GM23338 (cell line): ENCODE measurements at regions not wholly inside any gene's neighbourhood (a gene's known extent, or its start where the extent isn't known, plus 50 kb on each side); places are given as distances from the start of the nearest gene placed in this dataset.

Source experiments
- ATAC-seq: fragments of 200-7000 bp; cut with Tn5 transposase; 3 replicates; pipeline ENCODE4 v1.9.1; 2020
- DNase-seq: peaks from one replicate; pipeline ENCODE4 v3.0.0-alpha.2; 2015; ENCODE audit warnings: low spot score
- H2AFZ ChIP-seq: fragments of 200-600 bp; sonication (generic); 2 replicates; pipeline ENCODE4 v1.8.0; 2016; ENCODE audit warnings: antibody characterized with exemption, mild to moderate bottlenecking, moderate library complexity
- H3F3A ChIP-seq: fragments of 200-600 bp; sonication (generic); replicated peaks from 2 replicates; pipeline ENCODE4 v1.8.0; 2017; ENCODE audit warnings: antibody characterized with exemption, mixed run types, low read depth
- H3K27ac ChIP-seq: fragments of 200-600 bp; sonication (generic); 2 replicates; pipeline ENCODE4 v1.6.1; 2016; ENCODE audit warnings: low read depth
- H3K27me3 ChIP-seq: fragments of 200-600 bp; sonication (generic); 2 replicates; pipeline ENCODE4 v1.8.0; 2016; ENCODE audit warnings: mild to moderate bottlenecking, mixed run types, moderate library complexity; ENCODE audit not compliant: insufficient read depth
- H3K36me3 ChIP-seq: fragments of 200-600 bp; sonication (generic); 2 replicates; pipeline ENCODE4 v1.8.0; 2016; ENCODE audit warnings: mild to moderate bottlenecking; ENCODE audit not compliant: insufficient read depth
- H3K4me1 ChIP-seq: fragments of 200-600 bp; sonication (generic); 2 replicates; pipeline ENCODE4 v1.8.0; 2016; ENCODE audit warnings: mild to moderate bottlenecking, moderate library complexity; ENCODE audit not compliant: insufficient read depth
- H3K4me2 ChIP-seq: fragments of 200-600 bp; sonication (generic); 2 replicates; pipeline ENCODE4 v1.7.1; 2017; ENCODE audit warnings: mixed run types
- H3K4me3 ChIP-seq: fragments of 200-600 bp; sonication (generic); 2 replicates; pipeline ENCODE4 v1.6.1; 2016; ENCODE audit warnings: mixed run types
- H3K79me2 ChIP-seq: fragments of 200-600 bp; sonication (generic); replicated peaks from 2 replicates; pipeline ENCODE4 v1.8.0; 2017; ENCODE audit warnings: mild to moderate bottlenecking; ENCODE audit not compliant: insufficient read depth
- H3K9me2 ChIP-seq: fragments of 200-600 bp; sonication (generic); 2 replicates; pipeline ENCODE4 v1.8.0; 2017; ENCODE audit not compliant: insufficient read depth
- H4K20me1 ChIP-seq: fragments of 200-600 bp; sonication (generic); replicated peaks from 2 replicates; pipeline ENCODE4 v1.8.0; 2017; ENCODE audit warnings: mild to moderate bottlenecking; ENCODE audit not compliant: insufficient read depth
- H3K27ac Mint-ChIP-seq: 2 replicates; pipeline ENCODE4 v1.8.0; 2020; ENCODE audit warnings: inconsistent platforms, mild to moderate bottlenecking, moderate library complexity, mixed read lengths
- H3K27me3 Mint-ChIP-seq: 3 replicates; pipeline ENCODE4 v1.8.0; 2022; ENCODE audit warnings: low read depth, mild to moderate bottlenecking, moderate library complexity, mixed read lengths, inconsistent platforms; ENCODE audit not compliant: insufficient read depth, poor library complexity
- H3K36me3 Mint-ChIP-seq: 3 replicates; pipeline ENCODE4 v1.8.0; 2021; ENCODE audit warnings: low read depth, mild to moderate bottlenecking, inconsistent platforms, moderate library complexity, mixed read lengths
- H3K4me1 Mint-ChIP-seq: 3 replicates; pipeline ENCODE4 v1.8.0; 2020; ENCODE audit warnings: mild to moderate bottlenecking, inconsistent platforms, mixed read lengths
- H3K4me3 Mint-ChIP-seq: 3 replicates; pipeline ENCODE4 v1.8.0; 2021; ENCODE audit warnings: moderate library complexity, mild to moderate bottlenecking, inconsistent platforms, mixed read lengths
- H3K9me3 Mint-ChIP-seq: 3 replicates; pipeline ENCODE4 v1.8.0; 2020; ENCODE audit warnings: moderate library complexity, mild to moderate bottlenecking, inconsistent platforms, mixed read lengths
- CREB1 ChIP-seq: fragments of 250-450 bp; sonication (Bioruptor Pico); IDR thresholded peaks from 2 replicates; pipeline ENCODE4 v1.5.0; 2020; ENCODE audit warnings: low read depth, mild to moderate bottlenecking, moderate library complexity
- CTCF ChIP-seq, 2 experiments: fragments of 200-600 bp in 1 of 2; sonication (generic) in 1 of 2; conservative IDR thresholded peaks; 2 replicates each; pipeline versions ENCODE4 v1.5.1 to v1.6.1; 2016 to 2017; ENCODE audit warnings: antibody characterized with exemption in 2 of 2, low read depth in 2 of 2, mild to moderate bottlenecking in 2 of 2, moderate library complexity in 1 of 2
- ETS1 ChIP-seq: IDR thresholded peaks from 2 replicates; pipeline ENCODE4 v1.6.1; 2016; ENCODE audit warnings: antibody characterized with exemption
- EZH2 ChIP-seq: fragments of 200-600 bp; sonication (generic); IDR thresholded peaks from one replicate; pipeline ENCODE4 v1.8.0; 2017; ENCODE audit warnings: antibody characterized with exemption, mild to moderate bottlenecking, low read depth; ENCODE audit not compliant: unreplicated experiment
- EZH2phosphoT487 ChIP-seq: fragments of 200-600 bp; sonication (generic); IDR thresholded peaks from one replicate; pipeline ENCODE4 v1.8.1; 2018; ENCODE audit warnings: antibody characterized with exemption; ENCODE audit not compliant: unreplicated experiment
- JUNB ChIP-seq: IDR thresholded peaks from one replicate; pipeline ENCODE4 v1.6.1; 2016; ENCODE audit warnings: antibody characterized with exemption; ENCODE audit not compliant: unreplicated experiment
- NANOG ChIP-seq: IDR thresholded peaks from 2 replicates; pipeline ENCODE4 v1.6.1; 2016; ENCODE audit warnings: antibody characterized with exemption, borderline replicate concordance
- POLR2AphosphoS5 ChIP-seq: IDR thresholded peaks from 2 replicates; pipeline ENCODE4 v1.6.1; 2016; ENCODE audit warnings: antibody characterized with exemption, low read depth
- REST ChIP-seq: IDR thresholded peaks from one replicate; pipeline ENCODE4 v1.6.1; 2018; ENCODE audit warnings: antibody characterized with exemption; ENCODE audit not compliant: unreplicated experiment
- STAT1 ChIP-seq: IDR thresholded peaks from one replicate; pipeline ENCODE4 v1.6.1; 2016; ENCODE audit warnings: antibody characterized with exemption; ENCODE audit not compliant: unreplicated experiment
- ZNF114 ChIP-seq: fragments of 250-450 bp; sonication (Bioruptor Pico); IDR thresholded peaks from 2 replicates; pipeline ENCODE4 v1.5.0; 2020; ENCODE audit warnings: mild to moderate bottlenecking, moderate library complexity
- ZNF331 ChIP-seq: fragments of 250-450 bp; sonication (Bioruptor Pico); IDR thresholded peaks from 2 replicates; pipeline ENCODE4 v1.5.0; 2020; ENCODE audit warnings: low read depth, mild to moderate bottlenecking, moderate library complexity
- TF ChIP-seq, protein P1 (sequence below): fragments of 250-450 bp; sonication (Bioruptor Pico); IDR thresholded peaks from 2 replicates; pipeline ENCODE4 v1.5.0; 2020; ENCODE audit warnings: mild to moderate bottlenecking, moderate library complexity

DNA sequence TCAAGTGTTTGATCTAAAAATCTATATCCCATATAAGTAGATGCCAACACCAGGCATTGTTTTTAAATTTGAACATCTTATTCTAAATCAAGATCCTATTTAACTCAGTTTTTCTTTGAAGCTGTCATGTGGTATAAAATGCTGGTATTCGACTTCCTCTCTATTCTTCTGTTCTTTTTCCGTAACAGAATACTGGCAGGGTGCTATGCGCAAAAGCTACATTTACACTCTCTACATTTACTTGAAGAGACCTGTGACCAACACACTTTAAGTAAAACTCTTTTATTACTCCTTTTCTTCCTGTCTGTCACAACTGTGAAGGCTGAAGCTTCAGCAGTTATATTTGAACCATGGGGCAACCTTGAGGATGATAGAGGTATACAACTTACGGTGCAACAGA, 612.8 kb downstream of the C4orf33 start:
- Mint-ChIP-seq H3K4me1 (peaks cover 24% of the 10 kb centered on the region), H3K27ac (peak overlapping the region; percentile 61; the same call in 1 of the 2 replicates), H3K9me3 (no peaks in the 10 kb centered on the region; the same call in 2 of the 3 replicates), H3K4me3 (no peak overlapping the region), H3K36me3 (no peaks in the 10 kb centered on the region), H3K27me3 (no peaks in the 10 kb centered on the region)
- H3K4me1 ChIP-seq: peaks cover 25% of the 10 kb centered on the region
- no peaks in the 10 kb centered on the region for H3K36me3 ChIP-seq
- no peak overlapping the region for H3K4me3 ChIP-seq
- no peaks in the 10 kb centered on the region for H3F3A ChIP-seq
- 0 out of 2 replicates have a peak overlapping the region, but pooled peaks have one; percentile 19 for H2AFZ ChIP-seq
- no peaks in the 10 kb centered on the region for H3K27me3 ChIP-seq
- DNase-seq (peak; percentile 22), ATAC-seq (peak; percentile 31; the same call in 2 of the 3 replicates)
- TF ChIP-seq JUNB (no peak), EZH2 (no peak), REST (no peak), ETS1 (no peak), ZNF114 (no peak), ZNF331 (CRISPR knock-in tag) (no peak), CREB1 (CRISPR knock-in tag) (no peak), NANOG (no peak), EZH2phosphoT487 (no peak), POLR2AphosphoS5 (no peak), STAT1 (no peak), CTCF (conservative IDR thresholded peaks at IDR 0.05; ENCODE audit: low read depth in 2 of 2) (no peak)
- TF ChIP-seq, protein P1, sequence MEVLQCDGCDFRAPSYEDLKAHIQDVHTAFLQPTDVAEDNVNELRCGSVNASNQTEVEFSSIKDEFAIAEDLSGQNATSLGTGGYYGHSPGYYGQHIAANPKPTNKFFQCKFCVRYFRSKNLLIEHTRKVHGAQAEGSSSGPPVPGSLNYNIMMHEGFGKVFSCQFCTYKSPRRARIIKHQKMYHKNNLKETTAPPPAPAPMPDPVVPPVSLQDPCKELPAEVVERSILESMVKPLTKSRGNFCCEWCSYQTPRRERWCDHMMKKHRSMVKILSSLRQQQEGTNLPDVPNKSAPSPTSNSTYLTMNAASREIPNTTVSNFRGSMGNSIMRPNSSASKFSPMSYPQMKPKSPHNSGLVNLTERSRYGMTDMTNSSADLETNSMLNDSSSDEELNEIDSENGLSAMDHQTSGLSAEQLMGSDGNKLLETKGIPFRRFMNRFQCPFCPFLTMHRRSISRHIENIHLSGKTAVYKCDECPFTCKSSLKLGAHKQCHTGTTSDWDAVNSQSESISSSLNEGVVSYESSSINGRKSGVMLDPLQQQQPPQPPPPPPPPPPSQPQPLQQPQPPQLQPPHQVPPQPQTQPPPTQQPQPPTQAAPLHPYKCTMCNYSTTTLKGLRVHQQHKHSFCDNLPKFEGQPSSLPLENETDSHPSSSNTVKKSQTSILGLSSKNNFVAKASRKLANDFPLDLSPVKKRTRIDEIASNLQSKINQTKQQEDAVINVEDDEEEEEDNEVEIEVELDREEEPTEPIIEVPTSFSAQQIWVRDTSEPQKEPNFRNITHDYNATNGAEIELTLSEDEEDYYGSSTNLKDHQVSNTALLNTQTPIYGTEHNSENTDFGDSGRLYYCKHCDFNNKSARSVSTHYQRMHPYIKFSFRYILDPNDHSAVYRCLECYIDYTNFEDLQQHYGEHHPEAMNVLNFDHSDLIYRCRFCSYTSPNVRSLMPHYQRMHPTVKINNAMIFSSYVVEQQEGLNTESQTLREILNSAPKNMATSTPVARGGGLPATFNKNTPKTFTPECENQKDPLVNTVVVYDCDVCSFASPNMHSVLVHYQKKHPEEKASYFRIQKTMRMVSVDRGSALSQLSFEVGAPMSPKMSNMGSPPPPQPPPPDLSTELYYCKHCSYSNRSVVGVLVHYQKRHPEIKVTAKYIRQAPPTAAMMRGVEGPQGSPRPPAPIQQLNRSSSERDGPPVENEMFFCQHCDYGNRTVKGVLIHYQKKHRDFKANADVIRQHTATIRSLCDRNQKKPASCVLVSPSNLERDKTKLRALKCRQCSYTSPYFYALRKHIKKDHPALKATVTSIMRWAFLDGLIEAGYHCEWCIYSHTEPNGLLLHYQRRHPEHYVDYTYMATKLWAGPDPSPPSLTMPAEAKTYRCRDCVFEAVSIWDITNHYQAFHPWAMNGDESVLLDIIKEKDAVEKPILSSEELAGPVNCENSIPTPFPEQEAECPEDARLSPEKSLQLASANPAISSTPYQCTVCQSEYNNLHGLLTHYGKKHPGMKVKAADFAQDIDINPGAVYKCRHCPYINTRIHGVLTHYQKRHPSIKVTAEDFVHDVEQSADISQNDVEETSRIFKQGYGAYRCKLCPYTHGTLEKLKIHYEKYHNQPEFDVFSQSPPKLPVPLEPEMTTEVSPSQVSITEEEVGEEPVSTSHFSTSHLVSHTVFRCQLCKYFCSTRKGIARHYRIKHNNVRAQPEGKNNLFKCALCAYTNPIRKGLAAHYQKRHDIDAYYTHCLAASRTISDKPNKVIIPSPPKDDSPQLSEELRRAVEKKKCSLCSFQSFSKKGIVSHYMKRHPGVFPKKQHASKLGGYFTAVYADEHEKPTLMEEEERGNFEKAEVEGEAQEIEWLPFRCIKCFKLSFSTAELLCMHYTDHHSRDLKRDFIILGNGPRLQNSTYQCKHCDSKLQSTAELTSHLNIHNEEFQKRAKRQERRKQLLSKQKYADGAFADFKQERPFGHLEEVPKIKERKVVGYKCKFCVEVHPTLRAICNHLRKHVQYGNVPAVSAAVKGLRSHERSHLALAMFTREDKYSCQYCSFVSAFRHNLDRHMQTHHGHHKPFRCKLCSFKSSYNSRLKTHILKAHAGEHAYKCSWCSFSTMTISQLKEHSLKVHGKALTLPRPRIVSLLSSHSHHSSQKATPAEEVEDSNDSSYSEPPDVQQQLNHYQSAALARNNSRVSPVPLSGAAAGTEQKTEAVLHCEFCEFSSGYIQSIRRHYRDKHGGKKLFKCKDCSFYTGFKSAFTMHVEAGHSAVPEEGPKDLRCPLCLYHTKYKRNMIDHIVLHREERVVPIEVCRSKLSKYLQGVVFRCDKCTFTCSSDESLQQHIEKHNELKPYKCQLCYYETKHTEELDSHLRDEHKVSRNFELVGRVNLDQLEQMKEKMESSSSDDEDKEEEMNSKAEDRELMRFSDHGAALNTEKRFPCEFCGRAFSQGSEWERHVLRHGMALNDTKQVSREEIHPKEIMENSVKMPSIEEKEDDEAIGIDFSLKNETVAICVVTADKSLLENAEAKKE (CRISPR knock-in tag): no peak
- no peaks in the 10 kb centered on the region for H4K20me1 ChIP-seq
- H3K9me2 ChIP-seq: no peaks in the 10 kb centered on the region
- no peak overlapping the region for H3K27ac ChIP-seq
- H3K4me2 ChIP-seq: 0 out of 2 replicates have a peak overlapping the region, but pooled peaks have one; percentile 15
- H3K79me2 ChIP-seq: no peaks in the 10 kb centered on the region
